GM21447 (cell line): ENCODE measurements at regions not wholly inside any gene's neighbourhood (a gene's known extent, or its start where the extent isn't known, plus 50 kb on each side); places are given as distances from the start of the nearest gene placed in this dataset.

Experiments
- ATAC-seq: cut with Tn5 transposase; IDR thresholded peaks from one replicate; pipeline ENCODE4 v1.9.1; 2021; ENCODE audit not compliant: unreplicated experiment

DNA sequence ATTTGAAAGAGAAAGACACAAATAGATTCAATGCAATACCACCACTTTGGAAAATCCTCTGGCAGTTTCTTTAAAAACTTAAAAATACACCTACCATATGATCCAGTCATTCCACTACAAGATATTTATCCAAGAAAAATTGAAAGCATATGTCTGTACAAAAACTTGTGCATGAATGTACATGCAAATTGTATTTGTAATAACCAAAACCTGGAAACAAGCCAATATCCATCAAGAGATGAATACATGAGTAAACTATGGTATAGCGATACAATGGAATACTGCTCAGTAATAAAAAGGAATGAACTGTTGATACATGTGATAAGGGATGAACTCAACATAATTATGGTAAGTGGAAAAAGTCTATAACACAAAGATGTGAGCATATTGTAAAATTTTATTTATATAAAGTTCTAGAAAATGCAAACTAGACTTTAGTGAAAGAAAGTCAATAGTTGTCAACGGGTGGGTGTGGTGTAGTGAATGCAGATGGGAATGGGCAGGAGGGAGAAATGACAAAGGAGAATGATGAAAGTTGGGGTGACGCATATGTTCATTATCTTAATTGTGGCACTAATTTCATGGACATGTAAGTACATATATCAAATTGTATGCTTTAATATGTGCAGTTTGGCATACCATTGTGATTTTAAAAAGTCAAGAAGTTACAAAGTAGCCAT is 347.5 kb downstream of the SAMD5 start:
- ATAC-seq = no peak

DNA sequence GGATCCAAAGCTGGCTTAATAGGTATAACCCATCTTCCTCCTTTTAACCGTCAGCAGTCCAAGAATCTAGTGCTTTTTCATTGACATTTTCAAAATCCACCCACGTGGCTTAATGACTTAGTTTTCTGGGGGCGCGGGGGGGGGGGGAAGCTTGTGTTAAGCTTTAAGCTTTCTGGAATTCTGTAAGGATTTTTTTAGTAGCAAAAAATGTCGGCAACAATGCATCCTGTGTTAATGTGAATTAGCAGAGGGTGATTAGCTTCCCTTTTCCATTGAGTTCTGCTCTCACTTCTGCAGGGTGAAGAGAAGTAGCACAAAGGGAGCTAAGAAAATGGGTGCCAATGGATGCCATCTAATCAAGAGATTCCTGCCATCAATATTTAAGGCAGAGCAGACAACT is 348.2 kb downstream of the SAMD5 start:
- no peak for ATAC-seq

DNA sequence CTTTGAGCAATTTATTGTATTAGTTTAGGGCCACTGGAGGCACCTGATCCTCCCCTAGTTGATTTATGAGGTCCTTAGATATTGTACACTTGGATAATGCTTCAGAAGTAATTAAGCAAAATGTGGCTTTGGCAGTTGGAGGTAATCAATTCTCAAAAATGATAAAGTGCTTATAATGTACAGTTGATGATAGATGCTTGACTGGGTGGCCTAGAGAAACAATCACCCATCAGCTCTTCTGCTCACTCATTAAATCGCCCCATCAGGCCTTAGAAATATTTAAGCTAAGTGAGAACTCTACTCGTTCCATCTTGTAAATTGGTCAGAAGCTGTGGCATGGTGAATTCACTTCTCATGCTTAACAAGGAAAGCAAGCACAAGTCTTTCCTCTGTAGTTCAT is 349.9 kb downstream of the SAMD5 start:
- no peak for ATAC-seq

DNA sequence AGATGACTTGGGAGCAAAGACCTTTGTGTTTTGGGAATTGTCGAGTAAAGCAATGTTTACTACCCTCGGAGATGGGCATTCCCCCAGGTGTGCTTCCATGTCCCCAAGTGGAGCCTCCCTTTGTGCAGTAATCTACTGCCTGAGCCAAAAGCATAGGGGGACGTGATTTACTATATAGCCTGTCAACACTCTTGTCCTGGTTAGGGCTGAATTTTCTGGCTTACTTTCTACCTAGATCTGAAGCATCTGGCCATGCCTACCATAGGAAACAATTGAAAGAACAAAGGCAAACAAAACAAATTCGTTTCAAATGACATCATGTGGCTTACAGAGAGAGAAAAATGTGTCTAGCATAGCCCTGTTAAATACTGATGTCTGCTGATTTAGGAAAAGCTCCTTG is 350.6 kb downstream of the SAMD5 start:
- ATAC-seq = no peak

DNA sequence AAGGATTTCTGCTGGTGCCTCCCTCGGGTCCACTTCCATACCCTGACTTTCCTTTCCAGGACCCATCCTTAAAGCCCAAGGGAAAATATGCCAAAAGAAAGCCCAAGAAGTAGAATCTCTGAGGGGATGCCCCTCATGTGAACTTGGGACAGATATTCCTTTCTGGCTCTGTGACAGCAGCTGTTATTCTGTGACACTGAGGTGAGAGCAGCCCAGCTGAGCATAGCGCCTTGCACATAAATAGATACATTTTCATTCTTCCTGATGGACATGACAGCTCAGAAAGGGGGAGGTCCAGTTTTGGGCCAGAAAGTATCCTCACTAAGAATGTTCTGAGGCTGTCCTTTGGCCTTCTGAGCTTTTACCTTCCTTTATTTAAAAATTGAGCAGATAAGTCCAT is 353.2 kb downstream of the SAMD5 start:
- ATAC-seq = no peak

DNA sequence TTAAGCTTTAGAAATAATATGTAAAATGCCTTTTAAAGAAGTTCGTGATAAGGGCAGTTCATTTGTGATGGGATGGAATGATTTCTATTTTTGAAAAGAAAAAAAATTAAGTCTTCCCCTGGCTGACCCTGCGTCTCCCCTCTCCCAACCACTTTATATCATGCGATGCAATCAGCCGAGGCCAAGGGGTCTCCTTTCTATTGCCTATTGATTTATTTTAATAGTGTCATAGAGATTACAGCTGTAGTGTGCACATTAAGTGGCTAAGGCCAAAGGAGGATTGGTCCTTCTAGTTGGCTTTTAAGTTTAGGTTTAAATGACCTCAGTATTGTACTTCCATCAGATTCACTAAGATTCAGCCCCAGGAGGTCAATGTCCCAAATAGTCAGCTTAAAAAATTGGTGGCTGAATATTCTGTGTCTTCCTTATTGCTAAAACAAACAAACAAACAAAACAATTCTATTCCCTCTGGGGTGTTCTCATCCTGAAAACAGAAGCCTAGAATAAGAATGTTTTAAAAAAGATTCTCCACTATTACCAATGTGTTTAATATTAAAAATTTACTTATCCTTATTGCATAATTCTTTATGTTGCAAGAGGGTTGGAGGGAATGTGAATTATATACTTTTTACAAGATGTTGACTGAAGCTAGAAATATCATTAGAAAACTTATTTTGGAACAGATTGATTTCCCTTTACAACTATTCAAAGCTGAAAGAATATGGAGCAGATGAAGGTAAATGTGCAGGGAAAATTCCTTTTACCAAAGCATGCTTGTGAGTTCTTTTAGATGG is 359.1 kb downstream of the SAMD5 start:
- no peak for ATAC-seq

DNA sequence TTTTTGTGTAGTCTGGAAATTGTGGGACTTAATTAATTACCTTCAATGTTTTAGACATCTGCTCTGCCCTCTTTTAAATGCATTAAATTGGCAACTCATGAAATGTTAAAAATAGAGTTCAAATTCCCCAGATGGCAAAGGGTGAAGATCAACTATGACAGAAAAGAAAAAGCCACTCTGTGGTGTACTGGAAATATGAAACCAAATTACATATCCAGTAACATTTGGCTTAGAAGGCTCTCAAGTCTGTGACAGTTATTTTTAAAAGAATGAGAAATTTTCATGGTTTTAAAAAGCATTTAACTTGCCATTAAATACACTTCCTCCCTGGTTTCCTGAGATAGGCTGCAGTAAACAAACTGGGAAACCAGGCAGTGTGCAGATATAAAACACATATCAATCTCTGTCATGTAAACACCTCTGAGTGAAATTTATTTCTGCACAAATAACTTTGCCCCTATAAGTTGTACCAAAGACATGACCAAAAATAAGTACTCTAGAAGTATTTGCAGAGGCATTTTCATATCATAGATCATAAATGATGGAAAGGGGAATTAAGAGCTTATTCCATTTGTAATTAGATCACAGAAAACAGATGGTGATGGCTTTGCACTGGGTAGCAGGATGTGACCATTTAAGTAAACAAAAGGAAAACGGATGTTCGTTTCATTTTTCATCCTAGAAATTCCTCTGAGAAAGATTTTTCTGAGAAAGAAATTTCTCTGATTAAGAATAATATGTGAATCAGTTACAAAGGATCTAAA is 360.1 kb downstream of the SAMD5 start:
- no peak for ATAC-seq

DNA sequence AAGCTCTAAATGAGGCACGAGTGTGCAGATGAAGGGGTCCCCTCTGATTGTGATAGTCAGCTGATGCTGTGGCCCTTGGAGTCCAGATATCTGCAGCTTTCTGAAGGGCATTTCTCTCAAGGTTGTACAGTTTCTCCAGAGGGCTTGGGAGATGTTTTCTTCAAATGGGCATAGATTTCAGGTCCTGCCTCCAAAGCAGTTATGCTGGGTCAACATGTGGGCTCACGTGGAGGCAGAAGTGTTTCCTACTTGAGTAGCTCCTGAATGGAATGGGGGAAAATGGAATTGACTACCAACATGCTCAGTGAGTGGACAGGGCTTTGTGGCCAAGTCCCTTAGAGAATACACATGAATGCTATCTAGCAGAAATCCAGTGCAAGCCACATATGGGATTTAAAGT is 360.7 kb downstream of the SAMD5 start:
- no peak for ATAC-seq

DNA sequence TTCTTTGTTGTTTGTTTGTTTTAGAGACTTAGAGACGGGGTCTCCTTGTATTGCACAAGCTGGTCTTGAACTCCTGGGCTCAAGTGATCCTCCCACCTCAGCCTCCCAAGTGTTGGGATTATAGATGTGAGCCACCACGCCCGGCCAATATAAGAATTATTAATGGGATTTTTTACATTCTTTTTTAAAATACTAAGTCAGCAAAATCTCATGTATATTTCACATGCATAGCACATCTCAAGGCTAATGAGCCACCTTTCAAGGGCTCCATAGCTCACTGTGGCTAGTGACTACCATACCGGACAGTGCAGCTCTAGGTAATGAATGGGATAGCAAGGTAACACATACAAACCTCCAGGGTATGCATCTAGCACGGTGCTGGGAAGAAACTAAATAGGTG is 361.4 kb downstream of the SAMD5 start:
- ATAC-seq = no peak

DNA sequence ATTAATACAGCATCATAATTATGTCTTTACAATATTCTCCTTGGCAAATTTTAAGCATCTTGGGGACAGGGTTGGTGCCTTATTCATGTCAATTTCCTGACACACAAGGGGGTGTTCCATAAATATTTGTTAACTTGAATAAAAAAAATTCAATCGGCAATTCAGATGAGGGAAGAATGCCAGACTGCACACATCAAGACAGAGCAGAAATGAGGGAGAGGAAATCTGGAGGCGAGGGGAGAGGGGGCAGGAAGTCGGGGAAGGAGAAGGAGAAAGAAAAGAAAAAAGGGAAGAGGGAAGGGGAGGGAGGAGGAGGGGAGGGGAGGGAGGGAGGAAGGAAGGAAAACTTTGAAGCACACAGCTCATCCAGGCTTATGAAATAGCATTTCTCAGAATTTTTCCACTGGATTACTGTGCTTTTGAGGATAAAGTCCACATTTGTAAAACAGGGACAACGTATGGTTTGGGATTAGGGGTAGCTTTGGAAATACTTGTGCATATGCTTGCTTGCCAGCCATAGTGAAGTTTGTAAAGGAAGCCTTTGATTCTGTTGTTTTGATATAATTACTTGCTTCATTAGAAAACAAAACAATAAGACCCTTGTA is 362.1 kb downstream of the SAMD5 start:
- ATAC-seq = no peak

DNA sequence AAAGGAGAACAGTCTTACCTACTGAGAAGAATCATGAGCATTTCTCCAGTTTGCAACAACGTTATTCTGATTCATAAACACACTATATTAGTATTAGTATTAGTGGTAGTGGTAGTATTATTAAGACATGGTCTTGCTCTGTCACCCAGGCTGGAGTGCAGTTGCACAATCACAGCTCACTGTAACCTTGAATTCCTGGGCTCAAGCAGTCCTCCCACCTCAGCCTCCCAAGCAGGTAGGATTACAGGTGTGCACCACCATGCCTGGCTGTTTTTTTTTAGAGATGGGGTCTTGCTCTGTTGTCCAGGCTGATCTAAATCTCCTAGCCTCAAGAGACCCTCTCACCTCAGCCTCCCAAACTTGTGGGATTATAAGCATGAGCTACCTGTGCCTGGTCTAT is 363.5 kb downstream of the SAMD5 start:
- no peak for ATAC-seq

DNA sequence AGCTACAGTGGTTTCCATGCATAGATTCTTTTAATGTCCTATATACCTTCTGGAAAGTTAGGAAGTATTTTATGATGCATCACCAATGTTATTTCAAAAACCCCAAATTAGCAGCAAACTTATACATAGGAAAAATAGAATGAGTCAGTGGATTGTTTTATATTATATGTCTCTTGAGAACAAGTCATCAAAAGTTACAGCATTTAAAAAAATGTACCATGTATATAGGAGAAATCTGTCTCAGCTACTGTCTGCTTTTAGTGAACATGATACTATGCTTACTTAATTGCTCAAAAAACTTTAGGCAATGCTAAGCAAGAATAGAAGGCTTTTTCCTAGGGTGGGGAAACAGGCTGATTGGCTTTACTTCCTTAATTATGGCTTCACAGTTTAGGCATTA is 365.3 kb downstream of the SAMD5 start:
- ATAC-seq = no peak

DNA sequence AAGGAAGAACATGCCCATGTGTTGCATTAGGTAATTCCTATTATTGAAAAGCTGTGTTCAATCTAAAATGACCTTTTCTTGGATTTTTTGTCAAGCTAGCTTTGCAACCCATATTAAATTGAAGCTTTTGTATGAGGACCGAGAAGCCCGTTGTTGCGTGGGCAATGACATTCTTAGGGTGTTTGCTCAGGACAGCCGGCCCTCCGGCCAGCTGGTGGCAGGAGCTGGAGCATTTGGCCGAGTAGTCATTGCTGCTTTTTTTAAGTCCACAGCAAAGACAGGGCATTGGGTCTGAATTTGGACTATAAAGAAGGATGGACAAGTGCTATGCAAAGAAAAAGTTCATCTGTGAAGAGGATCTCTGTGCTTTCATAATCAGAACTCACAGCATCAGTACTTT is 365.8 kb downstream of the SAMD5 start:
- ATAC-seq = no peak

DNA sequence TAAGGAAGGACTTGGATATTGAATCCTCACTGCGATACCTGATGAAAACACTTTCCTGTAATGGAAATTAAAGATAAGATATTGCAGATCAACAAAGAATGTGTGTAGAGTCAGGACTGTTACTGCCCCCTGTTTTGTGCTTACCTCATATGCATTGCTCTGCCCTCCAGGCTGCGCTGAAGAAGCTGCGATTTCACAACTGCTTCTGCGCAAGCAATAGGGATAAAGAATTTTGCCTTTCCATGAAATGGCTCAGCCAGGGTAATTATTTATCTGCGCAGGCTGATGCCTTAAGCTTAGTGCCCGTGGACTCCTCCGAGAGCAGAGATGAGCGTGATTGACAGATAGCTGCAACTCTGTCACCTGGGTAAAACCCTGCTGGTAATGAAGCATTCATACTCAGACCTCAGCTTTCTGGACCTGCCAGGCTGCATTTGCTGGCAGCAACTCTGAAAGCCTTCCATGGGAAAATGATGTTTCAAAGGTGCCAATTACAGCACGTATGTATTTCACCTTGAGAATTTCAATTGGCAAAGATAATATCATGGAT is 370.6 kb downstream of the SAMD5 start:
- no peak for ATAC-seq

DNA sequence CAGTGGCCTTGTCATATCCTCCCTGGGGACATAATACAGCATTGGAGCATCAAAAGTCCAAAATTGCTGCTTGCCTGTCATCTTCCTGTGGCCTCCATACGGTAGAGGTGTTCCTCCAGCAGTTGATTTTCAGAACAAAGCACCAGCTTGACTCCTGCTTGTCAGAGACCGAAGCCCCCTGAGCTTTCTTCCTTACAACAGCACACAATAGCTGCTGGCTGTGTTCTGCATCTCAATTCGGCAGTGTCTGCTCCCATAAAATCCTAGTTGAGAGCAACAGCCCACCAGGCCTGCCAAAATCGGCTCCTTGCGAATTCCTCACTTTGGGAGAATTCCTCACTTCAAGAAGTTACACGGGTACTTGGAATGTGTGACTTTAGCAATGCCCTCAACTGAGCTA is 372.9 kb downstream of the SAMD5 start:
- no peak for ATAC-seq

DNA sequence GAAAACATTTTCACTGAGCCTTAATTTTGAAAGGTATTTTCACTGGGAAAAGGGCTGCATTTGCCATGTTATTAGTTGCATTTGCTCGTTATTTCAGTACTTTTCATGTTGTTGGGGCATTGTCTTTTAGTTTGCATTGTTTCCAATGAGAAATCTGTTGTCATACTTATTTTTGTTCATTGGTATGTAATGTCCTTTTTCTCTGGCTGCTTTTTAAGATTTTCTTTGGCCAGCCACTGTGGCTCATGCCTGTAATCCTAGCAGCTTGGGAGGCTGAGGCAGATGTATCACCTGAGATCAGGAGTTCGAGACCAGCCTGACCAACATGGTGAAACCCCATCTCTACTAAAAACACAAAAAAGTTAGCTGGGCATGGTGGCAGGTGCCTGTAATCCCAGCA is 379.9 kb downstream of the SAMD5 start:
- ATAC-seq = no peak

DNA sequence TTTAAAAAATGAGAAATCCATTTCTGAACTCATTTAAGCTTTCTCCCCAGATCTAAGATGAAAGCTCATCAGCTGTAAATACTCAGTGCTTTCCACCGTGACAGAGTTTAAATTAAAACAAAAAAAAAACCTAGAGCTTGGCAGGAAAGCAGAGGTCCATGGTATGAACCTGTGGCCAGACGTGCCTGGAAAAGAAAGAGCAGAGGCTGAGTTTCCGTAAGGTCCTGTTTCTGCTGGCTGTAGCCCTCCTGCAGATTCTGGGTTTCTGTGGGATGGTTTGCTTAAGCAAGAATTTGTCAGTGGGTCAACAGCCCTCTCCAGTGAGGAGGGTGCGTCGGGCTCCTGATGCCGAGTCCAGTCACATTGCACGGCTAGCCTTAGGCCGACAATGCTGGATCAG is 383.2 kb downstream of the SAMD5 start:
- no peak for ATAC-seq

DNA sequence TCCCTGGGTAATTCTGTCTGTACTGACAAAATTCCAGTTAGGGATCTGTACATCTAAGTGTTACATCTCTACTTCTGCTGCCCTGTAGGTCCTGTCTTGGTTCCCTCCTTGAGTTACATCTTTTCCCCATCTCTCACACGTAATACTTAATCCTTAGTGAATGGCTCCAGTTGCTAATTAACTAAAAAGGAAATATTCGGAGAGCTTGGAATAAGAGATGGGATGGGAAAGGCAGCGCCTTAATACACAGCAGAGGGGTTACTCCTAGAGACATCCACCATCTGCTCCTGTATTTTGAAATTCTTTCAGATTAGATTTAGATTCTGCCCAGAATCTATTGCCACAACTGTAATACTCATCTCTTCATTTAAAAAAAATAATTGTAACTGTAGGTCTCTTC is 384.0 kb downstream of the SAMD5 start:
- ATAC-seq = no peak

DNA sequence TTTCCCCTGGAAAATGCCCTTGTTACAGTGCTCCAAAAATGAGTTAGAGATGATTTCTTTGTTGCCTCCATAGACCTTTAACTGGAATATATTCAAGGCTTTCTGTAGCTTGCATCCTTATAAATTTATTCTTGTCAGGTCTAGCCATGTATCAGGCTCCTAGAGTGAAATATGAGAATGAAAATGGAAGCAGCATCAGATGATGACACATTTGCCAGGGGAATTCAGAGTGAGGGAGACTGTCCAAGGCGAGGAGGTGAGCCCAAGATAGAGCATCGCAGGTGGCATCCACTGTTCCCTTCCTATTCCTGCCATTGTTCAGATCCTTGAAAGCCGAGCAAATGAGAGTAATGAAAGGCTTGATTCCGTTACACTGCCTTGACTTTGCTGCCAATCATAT is 386.8 kb downstream of the SAMD5 start:
- no peak for ATAC-seq

DNA sequence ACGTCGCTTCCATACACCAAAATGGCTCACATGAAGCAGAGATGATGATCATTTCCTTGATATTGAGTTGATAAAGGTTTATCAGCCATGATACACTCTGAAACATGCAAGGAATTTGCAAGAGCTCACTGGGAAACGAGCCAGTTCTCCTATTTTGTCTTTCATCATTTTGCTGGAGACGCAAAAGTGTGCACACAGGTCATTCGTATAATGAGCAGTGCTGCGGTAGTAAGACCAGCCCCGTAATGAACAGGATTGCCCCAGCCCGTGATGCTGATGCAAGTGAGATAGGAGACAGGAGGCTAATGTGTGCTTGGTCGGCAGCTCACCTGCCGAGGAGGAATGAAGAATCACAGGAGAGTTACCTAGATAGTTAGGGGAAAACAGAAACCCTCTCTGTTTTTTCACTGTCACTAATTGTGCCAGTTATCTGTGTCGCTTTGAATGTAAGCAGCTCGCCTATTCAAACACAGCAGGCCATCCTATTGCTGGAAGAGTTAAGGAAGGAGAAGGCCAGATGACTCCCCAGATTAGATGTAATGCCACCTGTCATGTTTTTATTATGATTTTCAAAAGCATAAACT is 391.8 kb downstream of the SAMD5 start:
- ATAC-seq = no peak

DNA sequence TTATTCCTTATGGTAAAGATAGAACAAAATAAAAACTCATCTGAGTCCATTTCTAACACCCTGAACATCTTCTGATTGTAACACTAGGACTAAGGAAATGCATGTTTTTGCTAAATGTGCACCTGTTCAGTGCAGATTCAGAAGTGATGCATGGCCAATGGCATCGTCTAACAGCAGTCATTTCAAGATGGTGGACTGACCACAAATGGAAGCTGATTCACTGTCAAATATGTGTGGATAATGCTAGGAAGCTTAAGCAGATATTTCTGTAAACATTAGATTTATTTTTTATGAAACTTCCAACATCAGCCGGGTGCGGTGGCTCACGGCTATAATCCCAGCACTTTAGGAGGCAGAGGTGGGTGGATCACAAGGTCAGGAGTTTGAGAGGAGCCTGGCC is 394.8 kb downstream of the SAMD5 start:
- no peak for ATAC-seq
